T-cell (primary cell): ENCODE measurements at regions not wholly inside any gene's neighbourhood (a gene's known extent, or its start where the extent isn't known, plus 50 kb on each side); places are given as distances from the start of the nearest gene placed in this dataset.

ENCODE experiments used
- ATAC-seq, 4 experiments: fragments of 200-7000 bp in 3 of 4; fragments of 150-1000 bp in 1 of 4; cut with Tn5 transposase; replicated peaks in 1 of 4; 1 replicate in 3 of 4; 2 replicates in 1 of 4; pipeline ENCODE4 v1.10.0; 2021; ENCODE audit warnings: moderate library complexity in 3 of 4, mild to moderate bottlenecking in 2 of 4, moderate number of reproducible peaks in 1 of 4
- CTCF ChIA-PET, 2 donors: fragments of 300-600 bp; sonication (Branson Sonifier 250); formaldehyde crosslinking; loops; one replicate each; lab custom pipeline; 2022; ENCODE audit warnings: antibody characterized with exemption in 2 of 2; lab: Charles Lee
- POLR2A ChIA-PET, 2 donors: fragments of 300-600 bp; sonication (Branson Sonifier 250); formaldehyde crosslinking; loops; one replicate each; lab custom pipeline; 2022; ENCODE audit warnings: antibody characterized with exemption in 2 of 2; lab: Charles Lee
- DNase-seq, 35 experiments: peaks; one replicate each; pipeline versions ENCODE4 v3.0.0 to v3.0.0-alpha.2; 2013 to 2023
- H3K27ac ChIP-seq: one replicate; pipeline ENCODE4 v1.5.1; 2013; ENCODE audit warnings: low read length
- H3K27me3 ChIP-seq, 2 experiments: replicated peaks in 1 of 2; 1 replicate in 1 of 2; 2 replicates in 1 of 2; pipeline versions ENCODE4 v1.6.1 to v1.7.0; 2013; ENCODE audit warnings: low read length in 1 of 2, mixed read lengths in 1 of 2; ENCODE audit not compliant: control insufficient read depth in 2 of 2, insufficient read depth in 2 of 2; ENCODE audit errors: extremely low read depth in 1 of 2
- H3K36me3 ChIP-seq, 2 donors: 1 replicate in 1 of 2; 2 replicates in 1 of 2; pipeline versions ENCODE4 v1.6.1 to v1.7.0; 2013; ENCODE audit warnings: low read length in 1 of 2; ENCODE audit not compliant: control insufficient read depth in 2 of 2, insufficient read depth in 1 of 2; ENCODE audit errors: extremely low read depth in 1 of 2
- H3K4me1 ChIP-seq, 2 experiments: 1 replicate in 1 of 2; 2 replicates in 1 of 2; pipeline versions ENCODE4 v1.6.1 to v1.7.0; 2013; ENCODE audit warnings: low read length in 2 of 2, mixed read lengths in 1 of 2; ENCODE audit not compliant: insufficient read depth in 2 of 2, control insufficient read depth in 1 of 2; ENCODE audit errors: extremely low read depth in 1 of 2
- H3K4me3 ChIP-seq, 2 donors: 1 replicate in 1 of 2; 2 replicates in 1 of 2; pipeline versions ENCODE4 v1.5.1 to v1.7.0; 2013; ENCODE audit warnings: mild to moderate bottlenecking in 2 of 2, low read length in 1 of 2, moderate library complexity in 1 of 2; ENCODE audit not compliant: control insufficient read depth in 1 of 2; ENCODE audit errors: extremely low read depth in 1 of 2
- H3K9me3 ChIP-seq: 2 replicates; pipeline ENCODE4 v1.7.0; 2013
- H3K27ac Mint-ChIP-seq, 2 donors: one replicate each; pipeline ENCODE4 v1.8.0; 2020 to 2021; ENCODE audit warnings: mild to moderate bottlenecking in 2 of 2, mixed read lengths in 2 of 2
- H3K27me3 Mint-ChIP-seq, 2 donors: one replicate each; pipeline ENCODE4 v1.8.0; 2021 to 2022; ENCODE audit warnings: mixed read lengths in 2 of 2
- H3K36me3 Mint-ChIP-seq: one replicate; pipeline ENCODE4 v1.8.0; 2021; ENCODE audit warnings: mixed read lengths
- H3K4me1 Mint-ChIP-seq, 3 donors: one replicate each; pipeline ENCODE4 v1.8.0; 2020 to 2022; ENCODE audit warnings: mixed read lengths in 3 of 3, mild to moderate bottlenecking in 1 of 3
- H3K4me3 Mint-ChIP-seq, 3 donors: one replicate each; pipeline ENCODE4 v1.8.0; 2020 to 2022; ENCODE audit warnings: mild to moderate bottlenecking in 3 of 3, mixed read lengths in 3 of 3, moderate library complexity in 3 of 3
- H3K9me3 Mint-ChIP-seq, 3 donors: one replicate each; pipeline ENCODE4 v1.8.0; 2020 to 2022; ENCODE audit warnings: mixed read lengths in 3 of 3
- WGBS: methylation state at CpG from one replicate; pipeline ENCODE4 v1.1.5; 2013; ENCODE audit warnings: missing lambda C conversion rate; ENCODE audit not compliant: insufficient coverage; 5-methylcytosine and 5-hydroxymethylcytosine counted together

DNA sequence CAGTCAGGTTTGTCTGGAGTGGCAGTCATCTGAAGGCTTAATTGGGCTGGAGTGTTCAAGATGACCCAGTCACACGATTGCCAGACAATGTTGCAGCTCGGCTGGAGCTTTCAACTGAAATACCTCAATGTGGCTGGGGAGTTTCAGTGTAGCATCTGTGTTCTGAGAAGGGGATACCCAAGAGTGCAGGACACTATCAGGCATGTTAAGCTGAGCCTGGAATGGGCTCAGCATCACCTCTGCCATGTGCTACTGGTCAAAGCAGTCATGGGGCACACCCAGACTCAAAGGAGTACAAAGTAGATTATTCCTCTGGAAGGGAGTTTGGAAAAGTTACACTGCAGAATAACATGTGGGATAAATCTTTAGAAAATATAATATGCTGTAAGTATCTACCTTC, 363.9 kb downstream of the KIF16B start:
- Mint-ChIP-seq H3K4me3 (no peak overlapping the region), H3K27me3 (no peaks in the 10 kb centered on the region), H3K9me3 (peaks cover 0 to 6% (median 3%) of the 10 kb centered on the region in 3 donors), H3K4me1 (no peaks in the 10 kb centered on the region), H3K36me3 (no peaks in the 10 kb centered on the region), H3K27ac (no peak overlapping the region)
- H3K27ac ChIP-seq, result no peak overlapping the region
- no peak overlapping the region for H3K4me3 ChIP-seq
- ChIA-PET POLR2A (no interaction called here), CTCF (no interaction called here)
- DNase-seq (no peak), ATAC-seq (no peak)
- WGBS, result 74% methylated on average over 2 of the region's 2 CpGs
- no peaks in the 10 kb centered on the region for H3K27me3 ChIP-seq
- no peaks in the 10 kb centered on the region for H3K4me1 ChIP-seq
- no peaks in the 10 kb centered on the region for H3K9me3 ChIP-seq
- H3K36me3 ChIP-seq, result no peaks in the 10 kb centered on the region

DNA sequence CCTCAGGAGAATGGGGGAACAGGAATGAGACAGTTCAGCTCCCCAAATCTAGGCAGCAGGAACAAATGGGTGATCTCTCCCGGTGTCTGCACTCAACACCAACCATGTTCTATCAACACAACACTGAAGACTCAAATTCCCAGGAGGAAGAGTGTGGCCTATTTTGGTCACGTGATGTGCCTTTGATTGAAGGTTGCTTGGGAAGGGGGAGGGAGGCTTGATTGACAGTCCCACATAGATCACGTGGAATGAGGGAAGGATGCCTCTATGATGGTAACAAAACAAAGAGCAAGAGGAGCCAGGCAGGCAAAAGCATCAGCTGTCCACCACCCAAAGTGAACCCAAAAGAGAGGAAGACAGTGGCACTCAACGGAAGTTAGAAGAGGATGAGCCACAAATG, 364.8 kb downstream of the KIF16B start:
- no peaks in the 10 kb centered on the region for H3K36me3 Mint-ChIP-seq
- ATAC-seq (no peak), DNase-seq (no peak)
- H3K27me3 ChIP-seq, result no peaks in the 10 kb centered on the region
- no peaks in the 10 kb centered on the region for H3K4me1 ChIP-seq
- H3K4me3 ChIP-seq, result no peak overlapping the region
- no peaks in the 10 kb centered on the region for H3K4me1 Mint-ChIP-seq
- H3K27ac Mint-ChIP-seq, result no peak overlapping the region
- ChIA-PET POLR2A (no interaction called here), CTCF (no interaction called here)
- no peak overlapping the region for H3K27ac ChIP-seq
- H3K9me3 ChIP-seq, result no peaks in the 10 kb centered on the region
- H3K4me3 Mint-ChIP-seq, result no peak overlapping the region
- peaks cover 0 to 6% (median 3%) of the 10 kb centered on the region in 3 donors for H3K9me3 Mint-ChIP-seq
- no peaks in the 10 kb centered on the region for H3K36me3 ChIP-seq
- WGBS, result 89% methylated on average over 1 of the region's 4 CpGs
- no peaks in the 10 kb centered on the region for H3K27me3 Mint-ChIP-seq

DNA sequence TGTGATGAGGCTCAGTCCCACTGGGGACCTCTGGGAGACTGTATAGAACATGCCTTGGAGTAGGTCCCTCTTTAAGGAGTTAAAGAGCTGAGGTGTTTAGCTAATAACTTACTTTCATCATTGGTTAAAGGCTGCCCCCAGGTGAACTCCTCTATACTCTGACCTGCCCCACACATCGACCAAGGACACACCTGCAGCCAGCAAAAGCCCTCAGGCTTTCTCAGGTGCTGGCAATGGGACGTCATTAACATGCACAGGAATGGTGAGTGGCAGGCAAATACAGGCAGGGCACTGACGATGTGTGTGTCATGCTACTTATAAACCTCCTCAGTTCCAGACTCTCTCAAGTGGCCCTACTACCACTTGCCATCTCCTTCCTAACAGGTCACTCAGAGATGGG, 366.4 kb downstream of the KIF16B start:
- CTCF ChIA-PET, result no interaction called here
- Mint-ChIP-seq H3K27me3 (no peaks in the 10 kb centered on the region), H3K9me3 (peaks cover 0 to 10% (median 7%) of the 10 kb centered on the region in 3 donors), H3K27ac (no peak overlapping the region), H3K4me3 (no peak overlapping the region), H3K4me1 (no peaks in the 10 kb centered on the region), H3K36me3 (no peaks in the 10 kb centered on the region)
- ATAC-seq (no peak), DNase-seq (no peak)
- POLR2A ChIA-PET, result no interaction called here
- no peaks in the 10 kb centered on the region for H3K4me1 ChIP-seq
- no peaks in the 10 kb centered on the region for H3K27me3 ChIP-seq
- H3K9me3 ChIP-seq, result no peaks in the 10 kb centered on the region
- H3K4me3 ChIP-seq, result no peak overlapping the region
- WGBS, result 100% methylated on average over 1 of the region's 3 CpGs
- H3K27ac ChIP-seq, result no peak overlapping the region
- H3K36me3 ChIP-seq, result no peaks in the 10 kb centered on the region

DNA sequence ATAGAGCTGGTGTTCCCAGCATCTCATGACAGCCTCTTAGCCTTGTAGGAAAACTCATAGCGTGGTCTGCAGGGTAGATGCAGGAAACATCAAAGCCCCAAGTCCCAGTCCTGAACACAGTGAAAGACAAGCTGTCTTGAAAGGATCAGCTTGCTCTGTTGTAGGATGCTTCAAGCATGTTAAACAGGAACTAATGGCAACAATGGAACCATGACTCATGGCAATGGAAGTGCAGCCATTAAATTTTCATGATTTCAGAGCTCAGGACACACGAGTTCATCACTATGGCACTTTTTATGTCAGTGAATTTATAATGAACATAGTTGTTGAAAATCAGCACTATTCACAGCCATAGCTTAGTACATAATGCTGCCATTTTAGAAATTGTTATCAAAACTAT, 367.7 kb downstream of the KIF16B start:
- H3K27me3 ChIP-seq, result no peaks in the 10 kb centered on the region
- H3K36me3 ChIP-seq, result no peaks in the 10 kb centered on the region
- ATAC-seq (no peak), DNase-seq (no peak)
- Mint-ChIP-seq H3K27me3 (no peaks in the 10 kb centered on the region), H3K27ac (no peak overlapping the region), H3K4me1 (no peaks in the 10 kb centered on the region), H3K9me3 (peaks cover 0 to 14% (median 10%) of the 10 kb centered on the region in 3 donors), H3K36me3 (no peaks in the 10 kb centered on the region), H3K4me3 (no peak overlapping the region)
- 88% methylated on average over 1 of the region's 2 CpGs for WGBS
- H3K9me3 ChIP-seq, result no peaks in the 10 kb centered on the region
- CTCF ChIA-PET, result no interaction called here
- H3K4me3 ChIP-seq, result no peak overlapping the region
- H3K4me1 ChIP-seq, result no peaks in the 10 kb centered on the region
- no peak overlapping the region for H3K27ac ChIP-seq
- POLR2A ChIA-PET, result interaction anchor here in 1 of 2 donors (0.7 kb wide), 1 partner anchor 731 kb away, joined by 3 read pairs; no protein-coding TSS in a partner anchor

DNA sequence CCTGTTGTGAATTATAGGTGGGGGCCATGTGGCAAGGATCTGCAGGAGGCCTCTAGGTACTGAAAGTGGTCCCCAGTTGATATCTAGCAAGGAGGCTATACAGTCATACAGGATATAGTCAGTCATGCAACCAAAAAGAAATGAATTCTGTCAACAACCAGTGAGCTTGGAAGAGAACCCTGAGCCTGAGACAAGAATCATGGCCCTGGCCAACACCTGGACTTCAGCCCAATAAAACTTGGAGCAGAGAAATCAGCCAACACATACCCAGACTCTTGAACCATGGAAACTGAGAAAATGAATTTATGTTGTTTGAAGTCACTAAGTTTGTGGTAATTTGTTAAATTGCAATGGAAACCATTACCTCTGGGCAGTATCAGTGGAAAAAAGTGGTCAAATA, 370.2 kb downstream of the KIF16B start:
- H3K4me1 ChIP-seq, result no peaks in the 10 kb centered on the region
- Mint-ChIP-seq H3K27ac (no peak overlapping the region), H3K4me1 (no peaks in the 10 kb centered on the region), H3K9me3 (peaks cover 2 to 14% (median 10%) of the 10 kb centered on the region in 3 donors), H3K36me3 (no peaks in the 10 kb centered on the region), H3K27me3 (no peaks in the 10 kb centered on the region), H3K4me3 (no peak overlapping the region)
- ChIA-PET POLR2A (interaction anchor here in 1 of 2 donors (0.8 kb wide), 1 partner anchor 157 kb away, joined by 3 read pairs; no protein-coding TSS in a partner anchor), CTCF (no interaction called here)
- no peak overlapping the region for H3K27ac ChIP-seq
- ATAC-seq (no peak), DNase-seq (no peak)
- no peaks in the 10 kb centered on the region for H3K36me3 ChIP-seq
- H3K4me3 ChIP-seq, result no peak overlapping the region
- H3K9me3 ChIP-seq, result no peaks in the 10 kb centered on the region
- no peaks in the 10 kb centered on the region for H3K27me3 ChIP-seq

DNA sequence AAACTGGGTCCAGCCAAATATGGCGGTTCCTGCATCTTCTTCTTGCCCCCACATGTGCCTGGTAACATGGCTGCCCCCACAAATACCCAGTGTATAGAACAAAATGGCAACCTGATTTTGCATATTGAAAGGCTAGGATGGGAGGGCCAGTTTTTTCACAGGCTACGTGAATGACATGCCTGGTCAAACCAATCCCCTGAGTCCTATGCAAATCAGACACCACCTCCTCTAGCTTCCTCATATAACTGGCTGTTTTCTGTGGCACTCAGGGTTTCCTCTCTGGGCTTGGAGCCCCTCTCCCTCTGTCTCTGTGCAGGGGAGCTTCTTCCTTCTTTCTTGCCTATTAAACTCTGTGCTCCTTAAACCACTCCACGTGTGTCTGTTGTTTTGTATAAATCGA, 372.1 kb downstream of the KIF16B start:
- Histone ChIP-seq H3K4me1 (no peaks in the 10 kb centered on the region), H3K4me3 (no peak overlapping the region), H3K36me3 (no peaks in the 10 kb centered on the region), H3K9me3 (no peaks in the 10 kb centered on the region), H3K27me3 (no peaks in the 10 kb centered on the region), H3K27ac (no peak overlapping the region)
- Mint-ChIP-seq H3K27me3 (no peaks in the 10 kb centered on the region), H3K36me3 (no peaks in the 10 kb centered on the region), H3K4me3 (no peak overlapping the region), H3K9me3 (peaks cover 2 to 10% (median 10%) of the 10 kb centered on the region in 3 donors), H3K4me1 (no peaks in the 10 kb centered on the region), H3K27ac (no peak overlapping the region)
- ChIA-PET CTCF (no interaction called here), POLR2A (no interaction called here)
- WGBS, result 100% methylated on average over 2 of the region's 4 CpGs
- DNase-seq (no peak), ATAC-seq (no peak)

DNA sequence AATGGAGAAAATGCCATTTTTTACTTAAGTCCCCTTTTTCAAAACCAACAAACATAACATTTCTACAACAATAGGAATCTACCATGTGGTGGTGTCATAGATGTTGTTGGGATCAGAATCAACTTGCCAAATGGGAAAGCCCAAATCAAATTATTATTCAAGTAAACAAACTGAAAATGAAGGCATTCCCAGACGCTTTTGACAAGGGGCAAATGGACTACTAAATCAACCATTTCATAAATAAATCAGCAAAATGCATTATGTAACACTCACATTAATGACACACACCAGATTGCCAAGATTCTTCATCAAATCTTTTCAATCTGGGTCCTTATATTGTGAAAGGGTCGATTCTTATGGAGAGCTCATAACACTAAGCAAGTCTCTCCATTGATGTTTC, 375.6 kb downstream of the KIF16B start:
- Mint-ChIP-seq H3K36me3 (no peaks in the 10 kb centered on the region), H3K27me3 (no peaks in the 10 kb centered on the region), H3K27ac (no peak overlapping the region), H3K9me3 (peaks cover 2 to 7% (median 3%) of the 10 kb centered on the region in 3 donors), H3K4me3 (no peak overlapping the region), H3K4me1 (no peaks in the 10 kb centered on the region)
- Histone ChIP-seq H3K4me1 (no peaks in the 10 kb centered on the region), H3K36me3 (no peaks in the 10 kb centered on the region), H3K9me3 (no peaks in the 10 kb centered on the region), H3K27me3 (no peaks in the 10 kb centered on the region), H3K4me3 (no peak overlapping the region), H3K27ac (no peak overlapping the region)
- no peak for DNase-seq
- WGBS, result no CpG with 5 or more reads among the region's 2 CpGs
- ChIA-PET CTCF (no interaction called here), POLR2A (no interaction called here)
- no peak for ATAC-seq
